Muscle layer of duodenum (tissue), 2 donors: ENCODE measurements at regions not wholly inside any gene's neighbourhood (a gene's known extent, or its start where the extent isn't known, plus 50 kb on each side); places are given as distances from the start of the nearest gene placed in this dataset.

Source experiments
- H3K27ac ChIP-seq: one replicate; pipeline ENCODE4 v1.7.0; 2013; ENCODE audit warnings: mild to moderate bottlenecking, low read length
- H3K27me3 ChIP-seq: one replicate; pipeline ENCODE4 v1.7.0; 2013; ENCODE audit warnings: low read depth, mild to moderate bottlenecking, control low read depth, low read length
- H3K36me3 ChIP-seq, 2 donors: one replicate each; pipeline ENCODE4 v1.7.0; 2013; ENCODE audit warnings: low read length in 2 of 2, control low read depth in 1 of 2, mild to moderate bottlenecking in 1 of 2; ENCODE audit not compliant: insufficient read depth in 2 of 2, control insufficient read depth in 1 of 2
- H3K4me1 ChIP-seq, 2 donors: one replicate each; pipeline ENCODE4 v1.7.0; 2013; ENCODE audit warnings: low read length in 2 of 2, mild to moderate bottlenecking in 2 of 2, control low read depth in 1 of 2, moderate library complexity in 1 of 2; ENCODE audit not compliant: insufficient read depth in 2 of 2, control insufficient read depth in 1 of 2
- H3K4me3 ChIP-seq, 2 donors: one replicate each; pipeline ENCODE4 v1.7.0; 2013; ENCODE audit warnings: low read length in 2 of 2, low read depth in 1 of 2, mild to moderate bottlenecking in 1 of 2
- H3K9me3 ChIP-seq, 2 donors: one replicate each; pipeline ENCODE4 v1.7.0; 2013; ENCODE audit warnings: low read length in 2 of 2, control low read depth in 1 of 2, mild to moderate bottlenecking in 1 of 2; ENCODE audit not compliant: control insufficient read depth in 1 of 2
- donor health status: healthy.

DNA sequence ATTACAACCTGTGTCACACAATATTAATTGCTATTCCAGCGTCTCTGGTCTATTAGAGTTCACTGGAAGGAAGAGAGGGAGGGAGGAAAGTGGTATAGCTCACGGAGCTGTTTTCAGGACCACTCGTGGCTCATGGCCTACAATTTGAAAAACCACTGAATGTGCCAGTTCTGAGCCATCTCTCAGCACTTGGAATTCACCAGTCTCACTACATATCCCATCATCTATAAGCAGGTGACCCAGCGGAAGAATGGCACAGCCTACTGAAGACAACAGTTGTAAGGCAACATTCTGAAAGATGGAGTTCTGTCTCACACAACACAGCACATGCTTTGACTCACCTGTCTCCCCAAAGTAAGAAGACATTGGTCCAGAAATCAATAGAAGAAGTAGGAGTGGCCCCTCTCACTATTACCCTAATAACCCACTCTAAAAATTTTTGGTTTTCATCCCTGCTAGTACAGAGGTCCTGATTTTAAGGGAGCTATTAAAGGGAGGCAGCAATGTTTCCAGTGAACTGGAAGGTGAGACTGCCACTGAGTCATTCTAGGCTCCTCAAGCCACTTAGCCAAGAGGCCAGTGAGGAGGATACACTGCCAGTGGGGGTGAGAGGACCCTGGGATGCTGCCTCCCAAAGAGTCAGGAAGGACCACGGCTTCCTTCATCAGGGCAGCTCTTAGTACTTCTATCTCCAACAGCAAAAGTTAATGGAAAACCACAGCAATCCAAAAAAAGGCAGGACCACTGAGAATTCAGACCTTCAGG lies 50.0 kb upstream of the DOCK9 start:
- Histone ChIP-seq H3K27me3 (no peaks in the 10 kb centered on the region), H3K9me3 (no peaks in the 10 kb centered on the region), H3K36me3 (no peaks in the 10 kb centered on the region), H3K4me3 (no peak overlapping the region), H3K27ac (no peak overlapping the region), H3K4me1 (no peaks in the 10 kb centered on the region)

DNA sequence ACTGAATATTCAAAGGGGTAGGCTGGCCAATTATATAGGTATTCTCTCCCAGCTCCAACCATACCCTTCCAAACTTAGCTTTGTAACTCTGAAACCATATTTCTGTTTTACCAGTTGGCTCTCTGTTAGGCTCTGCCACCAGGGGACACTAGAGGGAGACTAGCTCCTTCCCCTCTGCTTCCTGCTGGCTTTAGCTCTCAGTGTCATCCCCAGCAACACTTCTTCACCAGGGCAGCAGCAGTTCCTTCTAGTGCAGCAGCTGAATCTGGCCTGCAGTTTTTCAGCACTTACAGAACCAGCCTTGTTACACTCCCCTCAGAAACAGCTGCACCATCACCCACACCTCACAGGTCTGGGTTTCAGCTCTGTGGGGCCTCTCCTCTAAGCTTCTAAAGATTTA lies 51.0 kb upstream of the DOCK9 start:
- Histone ChIP-seq H3K9me3 (no peaks in the 10 kb centered on the region), H3K4me3 (no peak overlapping the region), H3K27ac (no peak overlapping the region), H3K27me3 (no peaks in the 10 kb centered on the region), H3K36me3 (no peaks in the 10 kb centered on the region), H3K4me1 (peaks cover 0 to 4% of the 10 kb centered on the region in 2 donors)

DNA sequence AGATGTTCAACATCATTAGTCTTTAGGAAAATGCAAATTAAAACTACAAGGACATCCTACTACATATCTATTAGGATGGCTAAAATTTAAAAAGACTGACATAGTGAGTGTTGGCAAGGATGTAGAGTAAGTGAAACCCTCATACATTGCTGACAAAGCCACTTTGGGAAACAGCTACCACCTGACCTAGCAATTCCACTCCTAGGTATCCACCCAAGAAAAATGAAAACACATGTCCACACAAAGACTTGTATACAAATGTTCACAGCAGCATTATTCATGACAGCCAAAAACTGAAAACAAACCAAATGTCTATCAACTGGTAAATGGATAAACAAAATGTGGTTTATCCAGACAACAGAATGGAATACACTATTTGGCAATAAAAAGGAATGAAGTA lies 51.7 kb upstream of the DOCK9 start:
- H3K4me1 ChIP-seq: peaks cover 0 to 4% of the 10 kb centered on the region in 2 donors
- H3K4me3 ChIP-seq: no peak overlapping the region
- no peaks in the 10 kb centered on the region for H3K9me3 ChIP-seq
- H3K36me3 ChIP-seq: no peaks in the 10 kb centered on the region
- H3K27me3 ChIP-seq: no peaks in the 10 kb centered on the region
- no peak overlapping the region for H3K27ac ChIP-seq

DNA sequence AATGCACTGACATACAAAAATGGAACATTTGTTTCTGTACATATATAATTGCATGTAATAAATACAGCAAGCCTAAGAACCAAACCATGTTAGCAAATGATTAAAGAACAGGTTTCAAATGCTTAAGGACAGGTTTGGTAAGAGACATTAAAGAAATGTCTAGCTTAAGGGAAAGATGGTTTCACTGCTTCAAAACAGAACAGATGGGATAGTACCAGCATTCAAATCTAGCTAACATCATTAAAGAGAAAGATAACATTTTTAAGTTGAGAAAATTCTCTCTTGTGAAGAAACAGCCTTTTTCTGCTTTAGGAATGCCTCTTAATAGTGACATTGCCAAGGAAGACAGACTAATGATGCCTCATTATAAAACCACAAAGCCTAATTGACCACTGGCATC lies 52.5 kb upstream of the DOCK9 start:
- H3K4me1 ChIP-seq: peaks cover 0 to 4% of the 10 kb centered on the region in 2 donors
- no peak overlapping the region for H3K27ac ChIP-seq
- no peak overlapping the region for H3K4me3 ChIP-seq
- H3K36me3 ChIP-seq: no peaks in the 10 kb centered on the region
- peaks cover 0 to 2% of the 10 kb centered on the region in 2 donors for H3K9me3 ChIP-seq
- no peaks in the 10 kb centered on the region for H3K27me3 ChIP-seq

DNA sequence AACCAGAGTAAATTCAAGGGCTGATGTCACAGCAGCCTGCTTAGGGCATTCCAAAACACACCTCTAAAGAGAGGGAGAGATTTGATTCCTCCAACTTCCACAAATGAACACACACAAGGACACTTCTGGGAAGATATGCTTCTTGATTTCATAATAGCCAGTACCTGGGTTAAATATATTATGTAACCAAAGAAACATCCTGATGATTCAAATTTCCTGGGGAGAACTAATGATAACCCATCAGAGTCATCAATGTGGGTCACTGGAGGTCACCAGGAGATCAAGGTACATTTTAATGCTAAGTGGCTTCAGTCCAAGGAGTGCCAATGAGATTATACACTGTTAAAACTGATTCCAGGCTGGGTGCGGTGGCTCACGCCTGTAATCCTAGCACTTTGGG lies 54.0 kb upstream of the DOCK9 start:
- Histone ChIP-seq H3K27ac (no peak overlapping the region), H3K9me3 (peaks cover 0 to 5% of the 10 kb centered on the region in 2 donors), H3K36me3 (no peaks in the 10 kb centered on the region), H3K4me3 (no peak overlapping the region), H3K27me3 (no peaks in the 10 kb centered on the region), H3K4me1 (peaks cover 0 to 4% of the 10 kb centered on the region in 2 donors)

DNA sequence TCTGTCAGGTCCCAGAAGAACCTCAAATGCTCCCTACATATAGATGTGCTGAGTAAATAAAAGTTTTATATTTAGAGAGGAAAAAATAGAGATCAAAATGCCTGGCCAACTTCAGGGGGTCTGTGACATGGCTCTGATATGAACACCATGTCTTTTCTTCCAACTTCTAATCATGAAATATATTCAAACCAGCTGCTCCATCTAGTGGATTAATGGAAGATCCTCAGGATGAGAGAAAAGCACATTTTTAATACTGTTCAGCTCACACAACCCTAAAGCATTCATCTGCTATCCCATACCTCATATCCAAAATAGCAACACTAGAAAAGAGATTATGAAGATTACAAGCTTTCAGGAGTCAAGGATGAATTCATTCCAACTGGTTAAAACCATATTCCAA lies 56.0 kb upstream of the DOCK9 start:
- Histone ChIP-seq H3K4me1 (peaks cover 0 to 4% of the 10 kb centered on the region in 2 donors), H3K27ac (no peak overlapping the region), H3K36me3 (no peaks in the 10 kb centered on the region), H3K4me3 (no peak overlapping the region), H3K27me3 (no peaks in the 10 kb centered on the region), H3K9me3 (peaks cover 0 to 5% of the 10 kb centered on the region in 2 donors)

DNA sequence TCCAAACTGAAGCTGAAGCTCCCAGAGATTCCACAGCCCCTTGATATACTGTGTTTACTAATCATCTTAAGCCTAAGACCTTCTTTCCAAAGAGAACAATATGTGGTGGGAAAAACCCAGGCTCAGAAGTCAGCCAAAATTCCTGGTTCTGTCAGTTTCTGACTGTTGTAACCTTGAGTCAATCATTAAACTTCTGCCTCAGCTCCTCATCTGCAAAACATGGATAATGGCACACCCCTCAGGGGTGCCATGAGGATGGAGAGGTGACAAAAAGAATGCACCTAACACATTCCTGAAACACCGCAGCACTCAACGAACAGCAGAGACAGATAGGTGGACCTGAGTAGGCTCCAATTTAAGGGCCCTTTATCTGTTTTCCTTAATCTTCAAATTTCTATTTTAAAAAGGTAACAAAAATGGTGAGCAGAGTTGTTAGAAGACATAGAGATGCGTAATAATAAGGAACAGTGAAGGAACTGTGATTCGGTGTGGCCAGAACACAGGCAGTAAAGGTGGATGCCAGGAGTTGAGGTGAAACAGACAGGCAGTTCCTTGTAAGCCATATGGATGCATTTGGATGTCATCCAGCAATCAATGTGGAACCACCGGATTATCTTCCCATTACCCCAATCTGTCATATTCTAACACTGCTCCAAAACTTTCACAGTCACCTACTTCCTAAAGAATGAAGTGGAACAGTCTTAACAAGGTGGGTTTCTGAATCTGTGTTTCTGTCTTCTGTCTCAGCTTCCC lies 56.6 kb upstream of the DOCK9 start:
- Histone ChIP-seq H3K27me3 (no peaks in the 10 kb centered on the region), H3K4me1 (peaks cover 0 to 4% of the 10 kb centered on the region in 2 donors)

DNA sequence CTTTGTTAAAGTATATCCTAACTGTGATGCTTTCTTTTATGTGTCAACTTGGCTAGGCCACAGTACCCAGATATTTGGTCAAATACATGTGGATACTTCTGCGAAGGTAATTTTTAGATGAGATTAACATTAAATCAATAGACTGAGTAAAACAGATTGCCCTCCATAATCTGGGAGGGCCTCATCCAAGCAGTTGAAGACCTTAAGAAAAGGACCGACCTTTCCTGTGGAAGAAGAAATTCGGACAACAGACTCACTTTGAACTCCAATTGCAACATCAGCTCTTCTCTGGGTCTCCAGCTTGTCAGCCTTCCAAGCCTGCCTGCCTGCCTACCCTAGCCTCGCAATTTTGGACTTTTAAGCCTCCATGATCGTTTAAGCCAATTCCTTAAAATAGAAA lies 57.9 kb upstream of the DOCK9 start:
- H3K4me1 ChIP-seq: peaks cover 0 to 4% of the 10 kb centered on the region in 2 donors
- no peak overlapping the region for H3K27ac ChIP-seq
- no peak overlapping the region for H3K4me3 ChIP-seq
- peaks cover 0 to 5% of the 10 kb centered on the region in 2 donors for H3K9me3 ChIP-seq
- H3K36me3 ChIP-seq: no peaks in the 10 kb centered on the region
- H3K27me3 ChIP-seq: no peaks in the 10 kb centered on the region

More for the DNA sequence above, 56.6 kb upstream of the DOCK9 start:
- Histone ChIP-seq H3K36me3 (no peaks in the 10 kb centered on the region), H3K4me3 (no peak overlapping the region), H3K9me3 (peaks cover 0 to 5% of the 10 kb centered on the region in 2 donors), H3K27ac (no peak overlapping the region)

DNA sequence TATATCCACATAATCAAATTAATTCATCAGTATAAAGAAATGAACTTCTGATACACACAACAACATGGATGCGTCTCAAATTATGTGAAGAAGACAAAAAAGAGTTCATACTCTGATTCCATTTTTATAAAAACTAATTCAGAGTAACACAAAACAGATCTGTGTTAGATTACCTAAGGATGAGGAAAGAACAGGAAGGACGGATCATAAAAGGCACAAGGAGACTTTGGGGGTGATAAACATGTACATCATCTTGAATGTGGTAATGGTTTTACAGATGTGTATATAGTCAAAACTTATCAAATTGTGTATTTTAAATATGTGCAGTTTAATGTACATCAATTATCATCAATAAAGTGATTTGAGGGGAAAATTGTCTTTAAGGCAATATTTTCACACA lies 59.9 kb upstream of the DOCK9 start:
- Histone ChIP-seq H3K4me1 (peaks cover 0 to 5% of the 10 kb centered on the region in 2 donors), H3K9me3 (peaks cover 0 to 5% of the 10 kb centered on the region in 2 donors), H3K27ac (no peak overlapping the region), H3K27me3 (no peaks in the 10 kb centered on the region), H3K4me3 (no peak overlapping the region), H3K36me3 (no peaks in the 10 kb centered on the region)

DNA sequence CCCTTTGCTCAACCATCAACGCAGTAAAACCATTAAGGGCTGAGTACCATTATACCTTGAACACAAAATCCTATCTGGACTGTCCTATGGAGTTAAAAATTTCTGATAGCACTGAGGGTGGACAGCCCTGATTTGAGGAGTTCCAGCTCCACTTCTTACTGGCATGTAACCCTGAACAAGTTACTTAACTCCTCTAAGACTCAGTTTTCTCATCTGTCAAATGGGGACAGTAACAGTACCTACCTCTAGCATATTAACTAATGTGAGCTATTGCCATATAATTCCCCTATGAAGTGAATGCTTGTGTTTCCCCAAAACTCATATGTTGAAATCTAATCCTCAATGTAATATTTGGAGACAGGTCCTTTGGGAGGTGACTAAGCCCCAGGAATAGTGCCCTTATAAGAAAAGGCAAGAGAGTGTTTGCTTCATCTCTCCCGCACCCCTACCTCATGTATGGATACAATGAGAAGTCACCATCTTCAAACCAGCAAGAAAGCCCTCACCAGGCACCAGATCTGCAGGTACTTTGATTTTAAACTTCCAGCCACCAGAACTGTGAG lies 61.9 kb upstream of the DOCK9 start:
- Histone ChIP-seq H3K9me3 (peaks cover 0 to 5% of the 10 kb centered on the region in 2 donors), H3K4me3 (no peak overlapping the region), H3K36me3 (no peaks in the 10 kb centered on the region), H3K4me1 (peaks cover 0 to 21% of the 10 kb centered on the region in 2 donors), H3K27ac (no peak overlapping the region), H3K27me3 (no peaks in the 10 kb centered on the region)

DNA sequence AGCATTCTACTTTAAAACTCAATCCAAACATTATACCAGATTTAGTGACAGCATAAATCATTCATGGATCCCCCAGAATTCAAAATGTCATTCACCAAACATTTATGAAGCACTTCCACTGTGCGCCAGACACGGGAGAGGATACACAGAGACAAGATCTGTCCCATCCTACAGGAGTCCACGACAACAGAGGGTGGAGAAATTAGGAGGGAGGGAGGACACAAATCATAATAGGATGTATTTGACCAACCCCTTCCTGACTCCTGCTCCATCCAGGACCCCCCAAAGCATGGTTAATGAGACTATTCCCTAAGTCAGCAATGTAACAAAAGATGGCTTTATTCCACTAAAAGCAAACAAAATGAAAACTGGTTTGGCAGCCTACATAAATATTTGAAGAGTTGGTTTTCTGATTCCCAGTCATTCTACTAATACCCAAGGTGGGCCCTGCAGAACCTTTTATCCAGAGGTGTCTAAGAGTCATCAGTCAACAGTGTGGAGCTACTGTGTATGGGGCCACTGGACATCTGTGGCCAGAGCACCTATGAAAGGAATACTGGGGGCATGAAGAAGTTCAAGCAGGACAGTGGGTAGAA lies 62.8 kb upstream of the DOCK9 start:
- Histone ChIP-seq H3K27ac (no peak overlapping the region), H3K27me3 (no peaks in the 10 kb centered on the region), H3K36me3 (no peaks in the 10 kb centered on the region), H3K4me1 (peaks cover 0 to 27% of the 10 kb centered on the region in 2 donors), H3K9me3 (peaks cover 0 to under 1% of the 10 kb centered on the region in 2 donors), H3K4me3 (no peak overlapping the region)
